Left colon (tissue), 2 donors: ENCODE measurements at regions not wholly inside any gene's neighbourhood (a gene's known extent, or its start where the extent isn't known, plus 50 kb on each side); places are given as distances from the start of the nearest gene placed in this dataset.
"Not testable (repeated sequence)": the region's sequence is repeated elsewhere in the genome, so short reads cannot be mapped to it uniquely, and the experiment has no call there.

Experiments
- ATAC-seq: fragments of 200-7000 bp; cut with Tn5 transposase; one replicate; pipeline ENCODE4 v1.9.1; 2020; ENCODE audit warnings: mild to moderate bottlenecking, moderate library complexity
- DNase-seq, 2 donors: peaks; one replicate each; pipeline ENCODE4 v3.0.0-alpha.2; 2020
- intact Hi-C, 2 donors: fragments of 100-400 bp; cut with DNase I in 1 of 2; cut with micrococcal nuclease in 1 of 2; formaldehyde crosslinking; loops; one replicate each; pipeline versions ENCODE4 v1.11.2 to v1.14.0; 2022; cut with DNase I, micrococcal nuclease
- donor health status: DM: no; HTN: no; CAD: no.
- donor health status: DM: yes; HTN: yes; CAD: no.

DNA sequence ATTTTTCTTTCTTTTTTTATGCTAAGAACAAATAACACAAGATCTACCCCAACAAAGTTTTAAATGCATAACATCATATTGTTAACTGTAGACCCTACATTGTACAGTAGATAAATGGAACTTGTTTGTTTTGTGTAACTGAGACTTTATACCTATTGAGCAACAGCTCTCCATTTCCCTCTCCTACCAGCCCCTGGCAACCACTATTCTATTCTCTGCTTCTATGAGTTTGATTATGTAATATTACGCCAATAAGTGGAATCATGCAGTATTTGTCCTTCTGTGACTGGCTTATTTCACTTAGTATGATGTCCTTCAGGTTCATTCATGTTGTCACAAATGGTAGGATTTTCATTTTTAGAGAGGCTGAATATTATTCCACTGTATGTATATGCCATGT lies 308.2 kb upstream of the PRR16 start:
- ATAC-seq (no peak), DNase-seq (no peak)
- intact Hi-C loops, result no loop called here

DNA sequence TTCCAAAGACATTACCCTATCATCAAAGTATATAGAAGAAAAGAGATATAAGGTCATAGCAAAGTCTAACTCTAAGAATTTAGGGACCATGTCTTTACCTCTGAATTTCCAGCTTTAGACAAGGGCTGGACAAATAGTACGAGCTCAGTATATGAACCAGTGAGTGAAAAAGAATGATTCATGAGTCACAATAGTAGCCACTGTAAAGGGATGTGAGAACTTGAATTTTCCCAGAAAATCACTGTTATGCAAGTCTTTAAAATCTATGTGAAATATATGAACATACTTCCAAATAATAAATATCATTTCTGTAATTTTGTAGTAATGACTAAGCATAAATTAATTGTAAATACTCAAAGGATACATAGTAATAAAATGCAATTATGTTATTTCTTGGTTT lies 305.9 kb upstream of the PRR16 start:
- no peak for ATAC-seq
- intact Hi-C loops, result no loop called here
- DNase-seq, result no peak

DNA sequence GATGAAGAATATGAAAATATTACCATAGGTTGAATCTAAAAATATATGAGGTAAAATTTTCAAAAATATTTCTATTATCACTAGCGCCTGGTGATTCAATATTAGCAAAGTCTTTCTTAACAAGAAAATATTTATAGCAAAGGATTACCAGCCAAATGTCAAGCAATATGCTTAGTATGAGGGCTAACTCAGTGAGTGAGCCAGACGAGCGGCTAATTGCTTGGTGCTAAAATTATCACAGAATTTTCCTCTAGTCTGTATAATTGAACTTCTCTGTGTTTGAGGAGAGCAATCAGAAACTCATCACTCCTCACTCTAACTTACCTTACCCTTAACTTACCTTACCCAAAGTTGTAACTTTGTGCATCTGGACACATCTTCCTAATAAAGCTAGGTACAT lies 304.9 kb upstream of the PRR16 start:
- intact Hi-C loops, result no loop called here
- DNase-seq (no peak), ATAC-seq (no peak)

DNA sequence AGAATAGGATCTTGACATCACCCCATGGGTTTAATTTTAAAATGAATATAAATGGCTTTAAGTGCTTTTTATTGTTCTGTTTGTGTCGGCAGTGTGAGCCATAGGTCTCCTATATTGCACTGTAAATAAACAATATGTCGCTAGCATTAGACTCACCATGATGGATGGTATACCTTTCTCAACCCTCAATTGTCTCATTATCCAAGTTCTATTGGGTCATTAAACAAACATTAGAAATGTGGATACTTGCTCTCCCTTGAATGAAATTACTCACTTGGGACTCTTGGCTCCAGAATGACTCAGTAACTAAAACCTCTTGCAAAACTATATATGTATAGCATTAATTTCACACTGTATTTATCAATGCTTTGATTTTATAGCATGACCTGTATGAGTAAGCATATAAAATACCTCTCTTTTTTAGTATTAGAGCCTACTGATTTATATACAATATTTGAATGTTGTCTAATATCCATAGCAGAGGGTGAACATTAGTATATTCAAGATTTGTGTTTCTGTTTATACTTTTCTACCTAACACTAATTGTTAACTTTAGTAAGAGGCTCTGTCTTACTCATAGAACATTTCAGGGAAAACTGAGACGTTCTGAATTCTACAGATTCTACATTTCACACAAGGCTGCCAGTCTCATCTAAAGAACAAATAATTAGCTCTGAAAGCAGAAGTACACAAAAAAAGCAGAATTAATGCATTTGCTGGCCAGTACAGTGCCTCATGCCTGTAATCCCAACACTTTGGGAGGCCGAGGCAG lies 303.8 kb upstream of the PRR16 start:
- ATAC-seq (no peak), DNase-seq (no peak)
- intact Hi-C loops, result no loop called here

DNA sequence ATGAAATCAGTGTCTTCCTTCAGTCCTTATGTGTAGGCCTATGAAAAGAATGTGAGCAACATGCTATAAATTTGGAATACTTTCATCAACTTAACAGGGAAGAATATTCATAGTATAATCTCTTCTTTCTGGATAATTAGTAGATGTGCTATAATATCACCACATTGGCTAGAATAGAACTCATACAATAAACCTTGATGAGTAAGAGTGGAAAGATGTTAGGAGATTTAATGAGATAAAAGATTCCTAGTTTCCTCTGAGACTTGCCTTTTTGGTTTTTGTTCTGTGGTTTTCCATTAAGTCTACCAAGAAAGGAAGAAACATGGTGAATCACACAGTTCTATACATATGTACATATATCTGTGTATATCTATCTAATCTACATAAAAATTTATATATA lies 301.8 kb upstream of the PRR16 start:
- intact Hi-C loops, result no loop called here

DNA sequence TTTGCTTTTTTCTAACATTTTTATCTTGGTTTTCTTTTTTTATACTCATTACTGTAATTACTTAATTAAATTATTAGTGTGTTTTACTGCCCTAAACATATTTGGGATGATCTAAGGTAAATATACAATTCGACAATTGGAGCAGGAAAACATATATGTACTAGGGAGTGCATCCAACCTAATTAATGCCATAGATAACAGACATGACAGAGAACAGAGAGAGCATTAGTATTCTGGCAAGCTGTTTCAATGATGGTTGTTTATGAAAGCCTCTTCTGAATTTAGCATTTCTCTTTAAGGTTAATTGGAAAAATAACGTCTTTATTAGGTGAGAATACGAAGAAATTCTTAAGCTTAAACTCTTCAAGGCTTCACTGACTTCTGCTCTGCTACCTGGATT lies 300.1 kb upstream of the PRR16 start:
- intact Hi-C loops, result no loop called here
- ATAC-seq (no peak), DNase-seq (no peak)

More for the DNA sequence above, 301.8 kb upstream of the PRR16 start:
- DNase-seq (no peak), ATAC-seq (no peak)

DNA sequence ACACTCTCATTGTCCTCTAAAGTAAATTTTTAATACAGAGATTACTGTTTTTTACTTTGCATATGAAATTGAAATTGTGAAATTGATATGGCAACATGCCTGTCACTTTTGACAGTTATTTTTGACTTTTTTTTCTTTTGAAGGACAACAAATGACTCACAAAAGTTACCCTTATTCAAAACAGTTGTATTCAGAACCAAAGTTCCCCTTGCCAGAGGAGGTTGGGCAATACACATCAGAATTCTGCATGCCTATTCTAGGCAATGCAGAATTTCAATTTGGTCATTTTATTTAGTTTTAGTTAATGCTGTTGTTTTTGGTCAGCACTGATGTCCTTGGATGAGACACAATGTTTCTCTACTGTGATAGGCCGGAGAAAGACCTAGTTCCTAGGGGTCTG lies 299.1 kb upstream of the PRR16 start:
- ATAC-seq (no peak), DNase-seq (no peak)
- intact Hi-C loops, result no loop called here

DNA sequence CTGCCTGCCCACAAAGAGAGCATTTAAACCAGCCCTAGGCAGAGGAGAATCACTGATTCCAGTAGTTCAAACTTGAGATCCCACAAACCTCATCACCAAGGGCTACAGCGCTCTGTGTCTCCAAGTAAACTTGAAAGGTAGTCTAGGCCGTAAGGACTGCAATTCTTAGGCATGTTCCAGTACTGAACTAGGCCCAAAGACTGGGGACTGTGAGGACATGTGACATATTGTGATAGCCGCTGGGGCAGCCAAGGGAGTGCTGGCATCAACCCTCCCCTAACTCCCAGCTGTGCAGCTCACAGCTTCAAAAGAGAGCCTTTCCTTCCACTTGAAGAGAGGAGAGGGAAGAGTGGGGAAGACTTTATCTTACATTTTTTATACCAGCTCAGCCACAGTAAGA lies 291.0 kb upstream of the PRR16 start:
- ATAC-seq (no peak), DNase-seq (no peak)
- intact Hi-C loops, result no loop called here

DNA sequence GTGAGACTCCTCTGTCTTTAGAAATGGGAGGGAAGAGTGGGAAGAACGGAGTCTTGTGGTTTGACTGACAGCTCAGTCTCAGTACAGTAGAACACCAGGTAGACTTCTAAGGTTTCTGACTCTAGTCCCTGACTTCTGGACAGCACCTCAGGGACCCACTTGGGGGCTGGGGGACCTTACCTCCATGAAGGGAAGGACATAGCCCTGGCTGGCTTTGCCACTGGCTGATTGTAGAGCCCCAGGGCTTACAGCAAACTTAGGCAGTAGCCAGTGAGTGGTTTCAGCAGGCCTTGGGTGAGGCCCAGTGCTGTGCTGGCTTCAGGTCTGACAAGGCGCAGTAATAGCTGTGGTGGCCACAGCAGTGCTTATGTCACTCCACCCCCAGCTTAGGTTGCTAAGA lies 290.0 kb upstream of the PRR16 start:
- DNase-seq, result no peak
- intact Hi-C loops, result no loop called here
- no peak for ATAC-seq

DNA sequence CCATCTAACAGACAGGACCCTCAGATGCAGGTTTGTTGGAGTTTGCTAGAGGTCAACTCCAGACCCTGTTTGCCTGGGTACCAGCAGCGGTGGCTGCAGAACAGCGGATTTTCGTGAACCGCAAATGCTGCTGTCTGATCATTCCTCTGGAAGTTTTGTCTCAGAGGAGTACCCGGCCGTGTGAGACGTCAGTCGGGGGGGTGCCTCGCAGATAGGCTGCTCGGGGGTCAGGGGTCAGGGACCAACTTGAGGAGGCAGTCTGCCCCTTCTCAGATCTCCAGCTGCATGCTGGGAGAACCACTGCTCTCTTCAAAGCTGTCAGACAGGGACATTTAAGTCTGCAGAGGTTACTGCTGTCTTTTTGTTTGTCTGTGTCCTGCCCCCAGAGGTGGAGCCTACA lies 282.9 kb upstream of the PRR16 start:
- DNase-seq, ATAC-seq, intact Hi-C loops: not testable (repeated sequence)

DNA sequence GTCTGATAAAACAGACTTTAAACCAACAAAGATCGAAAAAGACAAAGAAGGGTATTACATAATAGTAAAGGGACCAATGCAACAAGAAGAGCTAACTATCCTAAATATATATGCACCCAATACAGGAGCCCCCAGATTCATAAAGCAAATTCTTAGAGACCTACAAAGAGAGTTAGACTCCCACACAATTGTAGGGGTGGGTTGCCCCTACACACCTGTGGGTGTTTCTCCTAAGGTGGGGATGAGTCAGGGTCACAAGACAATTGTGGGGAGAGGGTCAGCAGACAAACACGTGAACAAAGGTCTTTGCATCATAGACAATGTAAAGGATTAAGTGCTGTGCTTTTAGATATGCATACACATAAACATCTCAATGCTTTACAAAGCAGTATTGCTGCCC lies 269.4 kb upstream of the PRR16 start:
- ATAC-seq, DNase-seq, intact Hi-C loops: not testable (repeated sequence)

DNA sequence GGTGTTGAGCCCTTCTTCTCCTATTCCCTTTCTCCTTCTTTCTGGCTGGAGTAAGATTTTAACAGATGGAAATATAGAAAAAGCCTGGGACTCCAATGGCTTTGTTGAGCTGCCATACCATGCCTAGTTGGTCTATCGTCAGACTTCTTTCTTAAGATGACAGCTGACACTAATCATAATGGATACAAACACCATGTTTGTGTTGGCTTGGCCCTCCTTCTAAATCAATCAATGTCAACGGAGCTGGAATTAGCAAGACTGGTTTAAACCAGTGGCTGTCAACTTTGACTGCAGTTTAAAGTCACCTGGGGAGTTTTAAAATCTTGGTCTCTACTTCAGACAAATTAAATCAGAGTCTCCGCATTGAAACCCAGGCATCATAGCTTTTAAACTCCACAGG lies 264.5 kb upstream of the PRR16 start:
- DNase-seq (no peak), ATAC-seq (no peak)
- intact Hi-C loops, result no loop called here

DNA sequence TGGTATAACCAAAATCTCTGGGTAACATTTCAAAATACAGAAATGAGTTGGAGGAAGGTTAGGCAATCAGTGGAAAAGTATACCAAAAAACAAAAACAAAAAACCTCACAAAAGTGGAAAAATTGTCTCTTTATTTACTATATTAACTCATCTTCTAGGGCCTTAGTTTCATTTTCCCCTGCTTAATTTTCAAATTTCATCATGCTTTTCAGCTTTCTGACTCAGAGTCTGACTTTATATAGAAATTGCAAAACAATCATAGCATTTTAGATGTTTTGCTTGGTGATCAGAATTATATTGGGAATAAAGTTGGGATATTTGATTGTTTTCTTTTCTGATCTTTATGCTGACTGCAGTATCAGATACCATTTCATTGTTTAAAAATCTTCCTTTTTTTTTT lies 257.0 kb upstream of the PRR16 start:
- no peak for ATAC-seq
- intact Hi-C loops, result no loop called here
- DNase-seq, result no peak

DNA sequence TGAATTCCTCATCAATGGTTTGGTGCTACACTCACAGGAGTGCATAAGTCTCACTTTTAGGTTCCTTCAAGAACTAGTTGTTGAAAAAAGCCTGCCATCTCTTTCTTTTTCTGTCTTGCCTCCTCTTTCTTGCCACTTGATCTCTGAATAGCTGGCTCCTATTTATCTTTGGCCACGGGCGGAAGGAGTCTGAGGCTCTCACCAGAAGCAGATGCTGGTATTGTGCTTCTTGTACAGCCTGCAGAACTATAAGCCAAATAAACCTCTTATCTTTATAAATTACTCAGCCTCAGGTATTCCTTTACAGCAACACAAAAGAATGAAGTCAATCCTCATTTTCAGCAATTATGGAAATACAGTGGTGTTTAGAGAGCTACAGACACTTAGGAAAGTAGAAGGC lies 247.1 kb upstream of the PRR16 start:
- DNase-seq (no peak), ATAC-seq (no peak)
- intact Hi-C loops, result no loop called here

DNA sequence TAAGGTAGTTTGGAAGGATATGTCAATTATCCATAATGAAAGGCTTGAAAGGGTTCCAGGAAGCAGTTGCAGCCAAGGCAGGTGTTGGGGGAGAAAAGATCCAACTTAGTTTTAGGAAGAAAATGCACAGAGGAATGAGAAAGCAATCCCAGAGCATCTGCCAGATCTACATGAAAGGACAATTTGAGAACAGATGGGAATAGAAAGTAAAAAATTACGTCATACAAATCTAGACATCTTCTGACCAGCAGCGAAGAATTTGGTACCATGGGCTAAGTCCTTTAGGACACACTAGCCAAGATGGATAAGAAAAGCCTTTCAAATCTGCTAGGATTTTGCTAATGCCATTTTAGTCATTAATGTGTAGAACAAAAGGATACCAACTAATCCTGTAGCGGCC lies 244.1 kb upstream of the PRR16 start:
- intact Hi-C loops, result no loop called here
- ATAC-seq (no peak), DNase-seq (no peak)

DNA sequence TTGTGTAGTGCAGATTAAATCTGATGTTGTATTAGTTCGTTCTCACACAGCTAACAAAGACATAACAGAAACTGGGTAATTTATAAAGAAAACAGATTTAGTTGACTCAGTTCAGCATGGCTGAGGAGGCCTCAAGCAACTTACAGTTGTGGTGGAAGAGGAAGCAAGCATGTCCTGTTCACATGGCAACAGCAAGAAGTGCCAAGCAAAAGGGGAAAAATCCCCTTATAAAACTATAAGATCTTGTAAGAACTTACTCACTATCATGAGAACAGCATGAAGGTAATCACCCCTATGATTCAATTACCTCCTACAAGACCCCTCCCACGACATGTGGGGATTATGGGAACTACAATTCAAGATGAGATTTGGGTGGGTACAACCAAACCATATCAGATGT lies 238.6 kb upstream of the PRR16 start:
- ATAC-seq (no peak), DNase-seq (no peak)
- intact Hi-C loops, result no loop called here

DNA sequence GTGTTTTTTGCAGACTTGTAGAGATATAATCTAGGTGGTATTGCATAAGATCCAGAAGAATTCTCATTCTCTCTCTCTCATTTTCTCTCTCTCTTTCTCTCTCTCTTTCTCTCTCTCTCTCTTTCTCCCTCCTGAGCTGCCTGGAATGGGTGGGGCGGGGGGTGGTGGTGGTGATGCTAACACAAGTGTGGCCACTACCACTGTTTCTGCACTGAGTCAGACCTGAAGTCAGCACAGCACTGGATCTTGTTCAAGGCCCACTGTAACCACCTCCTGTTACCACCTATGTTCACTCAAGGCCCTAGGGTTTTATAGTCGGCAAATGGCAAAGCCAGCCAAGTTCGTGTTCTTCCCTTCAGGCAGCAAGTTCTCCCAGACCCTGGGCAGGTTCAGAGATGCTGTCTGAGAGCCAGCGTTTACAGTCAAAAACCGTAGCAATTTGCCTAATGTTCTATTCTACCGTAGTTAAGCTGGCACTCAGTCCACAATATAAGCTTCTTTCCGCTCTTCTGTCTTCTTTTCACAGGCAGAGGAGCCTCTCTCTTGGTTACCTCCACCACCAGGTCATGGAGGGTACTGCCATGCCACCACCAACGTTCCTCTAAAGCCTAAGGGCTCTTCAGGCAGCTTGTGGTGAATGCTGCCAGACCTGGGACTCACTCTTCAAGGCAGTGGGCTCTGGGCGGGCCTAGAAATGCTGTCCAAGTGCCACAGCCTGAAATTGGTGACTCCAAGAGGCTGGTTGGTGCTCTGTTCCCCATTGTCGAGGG lies 235.7 kb upstream of the PRR16 start:
- no peak for ATAC-seq
- intact Hi-C loops, result no loop called here

DNA sequence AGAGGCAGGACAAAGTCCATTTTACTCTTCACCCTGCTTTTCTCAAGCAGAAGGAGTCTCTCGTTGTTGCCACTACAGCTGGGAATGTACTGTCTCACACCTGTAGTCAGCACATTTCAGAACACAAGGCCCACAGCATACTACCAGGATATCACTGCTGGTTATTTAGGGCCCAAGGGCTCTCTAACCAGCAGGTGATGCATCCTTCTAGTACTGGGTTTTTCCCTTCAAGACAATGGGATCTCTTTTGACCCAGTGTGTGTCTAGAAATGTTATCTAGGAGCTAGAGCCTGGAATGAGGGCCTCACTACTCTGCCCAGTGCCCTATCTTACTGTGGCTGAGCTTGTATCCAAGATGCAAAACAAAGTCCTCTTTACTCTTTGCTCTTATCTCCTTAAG lies 235.1 kb upstream of the PRR16 start:
- intact Hi-C loops, result no loop called here
- ATAC-seq (no peak), DNase-seq (no peak)

More for the DNA sequence above, 235.7 kb upstream of the PRR16 start:
- no peak for DNase-seq

DNA sequence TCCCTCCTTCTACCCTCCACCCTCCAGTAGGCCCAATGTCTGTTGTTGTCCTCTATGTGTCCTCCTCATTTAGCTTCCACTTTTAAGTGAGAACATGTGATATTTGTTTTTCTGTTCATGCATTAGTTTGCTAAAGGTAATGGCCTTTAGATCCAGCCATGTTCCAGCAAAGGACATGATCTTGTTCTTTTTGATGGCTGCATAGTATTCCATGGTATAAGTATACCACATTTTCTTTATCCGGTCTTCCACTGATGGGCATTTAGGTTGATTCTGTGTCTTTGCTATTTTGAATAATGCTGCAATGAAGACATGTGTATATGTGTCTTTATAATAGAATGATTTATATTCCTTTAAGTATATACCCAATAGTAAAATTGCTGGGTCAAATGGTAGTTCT lies 232.5 kb upstream of the PRR16 start:
- intact Hi-C loops, result no loop called here
- DNase-seq (no peak), ATAC-seq (no peak)

DNA sequence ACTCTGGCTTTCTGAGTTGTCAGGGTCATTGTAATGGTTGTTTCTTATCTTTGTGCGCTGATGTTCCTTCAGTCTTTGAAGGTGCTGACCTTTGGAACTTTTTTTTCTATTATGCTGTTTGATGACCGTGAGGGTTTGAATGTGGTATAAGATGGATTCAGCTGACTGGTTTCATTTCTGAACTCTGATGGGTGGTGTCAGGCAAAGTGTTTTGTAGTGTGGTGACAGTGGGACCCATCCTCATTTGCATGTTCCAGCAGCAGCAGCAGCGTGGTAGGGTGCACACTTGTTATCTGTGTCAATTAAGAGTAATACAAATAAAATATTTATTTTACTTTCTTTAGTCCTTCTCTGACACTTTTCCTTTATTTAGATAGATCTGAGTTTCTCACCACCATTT lies 227.7 kb upstream of the PRR16 start:
- ATAC-seq, result no peak

DNA sequence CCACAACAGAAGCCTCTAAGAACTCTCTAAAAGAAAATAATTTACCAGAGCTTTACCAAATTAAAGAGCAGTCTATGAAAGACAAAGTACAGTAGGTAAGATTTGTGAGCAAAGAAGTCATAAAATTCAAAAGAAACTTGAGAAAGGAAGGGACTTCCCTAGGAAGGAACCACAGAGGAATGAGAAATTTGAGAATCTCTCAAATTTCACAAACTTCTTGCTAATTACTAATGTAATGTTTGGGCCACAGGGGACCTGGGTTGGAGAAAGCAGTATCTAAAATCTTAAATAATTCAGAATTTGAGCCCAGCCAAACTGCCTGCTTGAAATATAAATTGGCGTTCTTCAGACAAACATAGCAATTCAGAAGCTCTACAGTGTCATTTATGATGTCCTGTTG lies 225.0 kb upstream of the PRR16 start:
- ATAC-seq (no peak), DNase-seq (no peak)
- intact Hi-C loops, result no loop called here

More for the DNA sequence above, 227.7 kb upstream of the PRR16 start:
- no peak for DNase-seq
- intact Hi-C loops, result no loop called here
